Left lobe of liver (tissue), 2 donors: ENCODE measurements at regions not wholly inside any gene's neighbourhood (a gene's known extent, or its start where the extent isn't known, plus 50 kb on each side); places are given as distances from the start of the nearest gene placed in this dataset.

Experiments
- ATAC-seq: fragments of 200-7000 bp; cut with Tn5 transposase; one replicate; pipeline ENCODE4 v1.9.1; 2020; ENCODE audit warnings: mild to moderate bottlenecking, moderate library complexity
- DNase-seq: peaks from one replicate; pipeline ENCODE4 v3.0.0-alpha.2; 2020; ENCODE audit warnings: low spot score
- donor health status: DM: no; HTN: no; CAD: no; lungs with moderate emphysema.
- donor health status: DM: no; HTN: yes; CAD: no.

- no peak for DNase-seq
Observed at GRCh38 chr12:93042684-93043083, 113.6 kb upstream of the EEA1 start.

GRCh38 chr12:93043192-93043876, 114.2 kb upstream of the EEA1 start:
- no peak for ATAC-seq
- DNase-seq, result no peak

More at GRCh38 chr12:93042684-93043083, 113.6 kb upstream of the EEA1 start:
- no peak for ATAC-seq

- ATAC-seq (no peak), DNase-seq (no peak)
Observed at GRCh38 chr12:93043877-93044209, 114.7 kb upstream of the EEA1 start.

GRCh38 chr12:93047118-93047517, 118.0 kb upstream of the EEA1 start:
- no peak for DNase-seq
- no peak for ATAC-seq

GRCh38 chr12:93048656-93049055, 119.6 kb upstream of the EEA1 start:
- no peak for DNase-seq

GRCh38 chr12:93050026-93050747, 121.1 kb upstream of the EEA1 start:
- ATAC-seq, result no peak
- DNase-seq, result no peak

More at GRCh38 chr12:93048656-93049055, 119.6 kb upstream of the EEA1 start:
- ATAC-seq, result no peak

- DNase-seq (no peak), ATAC-seq (no peak)
Observed at GRCh38 chr12:93050748-93051081, 121.6 kb upstream of the EEA1 start.

GRCh38 chr12:93054021-93054420, 124.9 kb upstream of the EEA1 start:
- ATAC-seq, result no peak
- DNase-seq, result no peak

GRCh38 chr12:93055221-93055620, 126.1 kb upstream of the EEA1 start:
- ATAC-seq (no peak), DNase-seq (no peak)

GRCh38 chr12:93056971-93057535, 128.0 kb upstream of the EEA1 start:
- no peak for ATAC-seq
- no peak for DNase-seq

GRCh38 chr12:93058280-93058679, 129.2 kb upstream of the EEA1 start:
- DNase-seq (no peak), ATAC-seq (no peak)

GRCh38 chr12:93059288-93059687, 130.2 kb upstream of the EEA1 start:
- DNase-seq, result no peak
- no peak for ATAC-seq

- no peak for ATAC-seq
- no peak for DNase-seq
Observed at GRCh38 chr12:93059925-93060665, 131.0 kb upstream of the EEA1 start.

GRCh38 chr12:93060666-93061472, 131.8 kb upstream of the EEA1 start:
- DNase-seq (no peak), ATAC-seq (no peak)

GRCh38 chr12:93061473-93062419, 132.7 kb upstream of the EEA1 start:
- DNase-seq, result no peak
- ATAC-seq, result no peak

- DNase-seq (no peak), ATAC-seq (no peak)
Observed at GRCh38 chr12:93065896-93066295, 136.8 kb upstream of the EEA1 start.

GRCh38 chr12:93072340-93072739, 143.2 kb upstream of the EEA1 start:
- DNase-seq (no peak), ATAC-seq (no peak)

- no peak for DNase-seq
- ATAC-seq, result no peak
Observed at GRCh38 chr12:93073324-93073723, 144.2 kb upstream of the EEA1 start.

GRCh38 chr12:93078059-93078458, 149.0 kb upstream of the EEA1 start:
- ATAC-seq (no peak), DNase-seq (no peak)

GRCh38 chr12:93078577-93078976, 149.5 kb upstream of the EEA1 start:
- DNase-seq (no peak), ATAC-seq (no peak)
